ENCODE measurements at regions not wholly inside any gene's neighbourhood (a gene's known extent, or its start where the extent isn't known, plus 50 kb on each side); places are given as distances from the start of the nearest gene placed in this dataset.
"Not testable (repeated sequence)": the region's sequence is repeated elsewhere in the genome, so short reads cannot be mapped to it uniquely, and the experiment has no call there.

DNA sequence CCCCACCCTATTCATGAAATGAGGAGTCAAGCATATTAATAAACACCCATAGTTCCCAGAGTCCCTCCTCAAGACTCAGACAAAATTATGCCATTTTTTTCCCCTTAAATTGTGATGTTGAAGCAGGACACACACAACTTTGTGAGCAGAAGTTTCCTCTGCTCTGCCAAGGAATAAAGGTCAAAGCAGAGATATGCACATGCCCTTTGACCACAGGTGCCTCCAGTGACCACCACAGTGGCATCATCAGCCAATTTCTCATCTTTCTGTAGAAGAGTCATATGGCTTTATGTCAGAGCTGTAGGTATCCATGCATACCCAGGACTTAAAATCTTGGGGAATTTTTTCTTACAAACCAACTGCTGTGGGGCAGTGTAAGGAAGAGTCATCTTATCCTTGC is 304.4 kb upstream of the GADL1 start:
- H3K9ac ChIP-seq (ENCODE audit: low read length), result no peak overlapping the region
- H3K4me3 Mint-ChIP-seq (ENCODE audit: unreplicated experiment), result no peak overlapping the region
- DNase-seq (ENCODE audit: low read depth) (no peak), FAIRE-seq (no peak)
- H3K9me3 Mint-ChIP-seq (ENCODE audit: unreplicated experiment), result no peaks in the 10 kb centered on the region
- no peak overlapping the region for H3K27ac Mint-ChIP-seq (ENCODE audit: unreplicated experiment)
- no peak overlapping the region for H3K4me3 ChIP-seq (ENCODE audit: insufficient read depth, low read depth, low read length)
- H2AFZ ChIP-seq (ENCODE audit: low read depth, low read length), result no peak overlapping the region
- H3K4me1 Mint-ChIP-seq (ENCODE audit: low read depth, unreplicated experiment), result peaks cover 4% of the 10 kb centered on the region
- TF ChIP-seq, protein P1, sequence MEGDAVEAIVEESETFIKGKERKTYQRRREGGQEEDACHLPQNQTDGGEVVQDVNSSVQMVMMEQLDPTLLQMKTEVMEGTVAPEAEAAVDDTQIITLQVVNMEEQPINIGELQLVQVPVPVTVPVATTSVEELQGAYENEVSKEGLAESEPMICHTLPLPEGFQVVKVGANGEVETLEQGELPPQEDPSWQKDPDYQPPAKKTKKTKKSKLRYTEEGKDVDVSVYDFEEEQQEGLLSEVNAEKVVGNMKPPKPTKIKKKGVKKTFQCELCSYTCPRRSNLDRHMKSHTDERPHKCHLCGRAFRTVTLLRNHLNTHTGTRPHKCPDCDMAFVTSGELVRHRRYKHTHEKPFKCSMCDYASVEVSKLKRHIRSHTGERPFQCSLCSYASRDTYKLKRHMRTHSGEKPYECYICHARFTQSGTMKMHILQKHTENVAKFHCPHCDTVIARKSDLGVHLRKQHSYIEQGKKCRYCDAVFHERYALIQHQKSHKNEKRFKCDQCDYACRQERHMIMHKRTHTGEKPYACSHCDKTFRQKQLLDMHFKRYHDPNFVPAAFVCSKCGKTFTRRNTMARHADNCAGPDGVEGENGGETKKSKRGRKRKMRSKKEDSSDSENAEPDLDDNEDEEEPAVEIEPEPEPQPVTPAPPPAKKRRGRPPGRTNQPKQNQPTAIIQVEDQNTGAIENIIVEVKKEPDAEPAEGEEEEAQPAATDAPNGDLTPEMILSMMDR (IDR thresholded peaks at IDR 0.05; ENCODE audit: insufficient read depth, low read depth, low read length), result no peak
- no peak for TF ChIP-seq EZH2 (IDR thresholded peaks at IDR 0.05; ENCODE audit: insufficient read depth, low read length)
- no peaks in the 10 kb centered on the region for H3K79me2 ChIP-seq (ENCODE audit: insufficient read depth, low read length)
- peaks cover 2% of the 10 kb centered on the region for H3K27me3 Mint-ChIP-seq (ENCODE audit: low read depth, unreplicated experiment)
- H3K36me3 ChIP-seq (ENCODE audit: insufficient read depth, low read length), result no peaks in the 10 kb centered on the region
- H3K9me3 ChIP-seq (ENCODE audit: insufficient read depth, low read depth, low read length), result no peaks in the 10 kb centered on the region
- no peaks in the 10 kb centered on the region for H3K4me1 ChIP-seq (ENCODE audit: insufficient read depth, low read length)
- H3K36me3 Mint-ChIP-seq (ENCODE audit: low read depth, unreplicated experiment), result no peaks in the 10 kb centered on the region
- H3K27ac ChIP-seq (ENCODE audit: low read depth, low read length), result no peak overlapping the region
- H3K4me2 ChIP-seq (ENCODE audit: low read length), result no peak overlapping the region
- H3K27me3 ChIP-seq (ENCODE audit: insufficient read depth, low read length), result no peaks in the 10 kb centered on the region
- no peaks in the 10 kb centered on the region for H4K20me1 ChIP-seq (ENCODE audit: insufficient read depth, low read length)

DNA sequence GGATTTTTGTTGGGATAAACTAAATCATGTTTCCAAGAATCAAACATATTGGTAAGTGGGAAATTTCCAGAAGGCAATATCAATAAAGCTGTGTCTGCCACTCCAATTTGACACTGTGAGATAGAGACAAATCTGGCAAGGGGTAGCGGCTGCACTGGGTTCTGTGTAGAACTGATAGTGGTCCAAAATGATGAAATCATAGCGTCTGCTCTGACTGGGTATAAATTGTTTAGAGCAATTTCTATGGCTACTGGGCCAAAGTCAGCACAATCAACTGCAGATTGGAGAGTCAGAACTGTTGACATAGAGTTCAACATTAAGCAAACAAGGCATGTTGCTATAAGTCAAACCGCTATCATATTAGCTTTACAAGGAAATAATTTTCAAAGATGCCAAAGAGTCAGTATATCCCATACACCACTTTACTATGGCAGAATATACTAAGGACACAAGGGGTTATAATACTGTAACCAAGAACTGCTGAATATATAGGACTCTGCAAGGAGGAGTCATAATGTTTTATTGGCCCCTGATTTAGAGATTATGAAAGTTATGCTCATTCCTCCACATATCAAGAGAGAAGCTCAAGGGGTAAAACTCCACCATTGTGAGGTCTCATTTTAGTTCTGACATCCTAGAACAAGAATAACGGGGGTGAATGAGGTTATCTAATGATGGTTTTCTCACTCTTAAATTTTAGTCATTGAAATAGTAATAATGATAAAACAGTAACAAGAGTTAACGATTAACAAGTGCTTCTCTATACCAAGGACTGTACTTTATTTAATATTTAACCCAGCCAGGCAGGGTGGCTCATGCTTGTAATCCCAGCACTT is 309.7 kb upstream of the GADL1 start:
- Histone ChIP-seq H3K27me3 (ENCODE audit: insufficient read depth, low read length) (no peaks in the 10 kb centered on the region), H3K9me3 (ENCODE audit: insufficient read depth, low read depth, low read length) (no peaks in the 10 kb centered on the region), H3K4me3 (ENCODE audit: insufficient read depth, low read depth, low read length) (no peak overlapping the region), H2AFZ (ENCODE audit: low read depth, low read length) (no peak overlapping the region), H3K4me1 (ENCODE audit: insufficient read depth, low read length) (no peaks in the 10 kb centered on the region), H3K9ac (ENCODE audit: low read length) (no peak overlapping the region), H3K4me2 (ENCODE audit: low read length) (no peak overlapping the region), H3K27ac (ENCODE audit: low read depth, low read length) (no peak overlapping the region), H3K79me2 (ENCODE audit: insufficient read depth, low read length) (no peaks in the 10 kb centered on the region), H3K36me3 (ENCODE audit: insufficient read depth, low read length) (no peaks in the 10 kb centered on the region), H4K20me1 (ENCODE audit: insufficient read depth, low read length) (no peaks in the 10 kb centered on the region)
- Mint-ChIP-seq H3K27me3 (ENCODE audit: low read depth, unreplicated experiment) (no peaks in the 10 kb centered on the region), H3K36me3 (ENCODE audit: low read depth, unreplicated experiment) (no peaks in the 10 kb centered on the region), H3K4me1 (ENCODE audit: low read depth, unreplicated experiment) (no peaks in the 10 kb centered on the region), H3K4me3 (ENCODE audit: unreplicated experiment) (no peak overlapping the region), H3K9me3 (ENCODE audit: unreplicated experiment) (no peaks in the 10 kb centered on the region), H3K27ac (ENCODE audit: unreplicated experiment) (no peak overlapping the region)
- FAIRE-seq (peak; percentile 41), DNase-seq (ENCODE audit: low read depth) (no peak)
- TF ChIP-seq EZH2 (IDR thresholded peaks at IDR 0.05; ENCODE audit: insufficient read depth, low read length), result no peak
- TF ChIP-seq, protein P1 (IDR thresholded peaks at IDR 0.05; ENCODE audit: insufficient read depth, low read depth, low read length), result no peak

DNA sequence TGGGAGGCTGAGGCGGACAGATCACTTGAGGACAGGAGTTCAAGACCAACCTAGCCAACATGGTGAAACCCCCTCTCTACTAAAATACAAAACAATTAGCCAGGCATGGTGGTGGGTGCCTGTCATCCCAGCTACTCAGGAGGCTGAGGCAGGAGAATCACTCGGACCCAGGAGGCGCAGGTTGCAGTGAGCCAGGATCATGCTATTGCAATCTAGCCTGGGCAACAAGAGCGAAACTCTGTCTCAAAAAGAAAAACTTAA is 310.3 kb upstream of the GADL1 start:
- not testable (repeated sequence) for H3K27ac Mint-ChIP-seq (ENCODE audit: unreplicated experiment); H3K9ac ChIP-seq (ENCODE audit: low read length); H3K27me3 ChIP-seq (ENCODE audit: insufficient read depth, low read length); H3K79me2 ChIP-seq (ENCODE audit: insufficient read depth, low read length); H3K4me2 ChIP-seq (ENCODE audit: low read length); H3K4me1 ChIP-seq (ENCODE audit: insufficient read depth, low read length); H3K9me3 ChIP-seq (ENCODE audit: insufficient read depth, low read depth, low read length); FAIRE-seq; H3K36me3 ChIP-seq (ENCODE audit: insufficient read depth, low read length); DNase-seq (ENCODE audit: low read depth); H3K4me3 Mint-ChIP-seq (ENCODE audit: unreplicated experiment); H4K20me1 ChIP-seq (ENCODE audit: insufficient read depth, low read length); H3K27me3 Mint-ChIP-seq (ENCODE audit: low read depth, unreplicated experiment); H3K36me3 Mint-ChIP-seq (ENCODE audit: low read depth, unreplicated experiment); H2AFZ ChIP-seq (ENCODE audit: low read depth, low read length); H3K27ac ChIP-seq (ENCODE audit: low read depth, low read length); H3K9me3 Mint-ChIP-seq (ENCODE audit: unreplicated experiment); H3K4me1 Mint-ChIP-seq (ENCODE audit: low read depth, unreplicated experiment); H3K4me3 ChIP-seq (ENCODE audit: insufficient read depth, low read depth, low read length)
